Suprapubic skin (tissue), 4 donors: ENCODE measurements at regions not wholly inside any gene's neighbourhood (a gene's known extent, or its start where the extent isn't known, plus 50 kb on each side); places are given as distances from the start of the nearest gene placed in this dataset.
"Not testable (repeated sequence)": the region's sequence is repeated elsewhere in the genome, so short reads cannot be mapped to it uniquely, and the experiment has no call there.

ENCODE experiments used
- DNase-seq, 2 donors: peaks; one replicate each; pipeline ENCODE4 v3.0.0-alpha.2; 2019; ENCODE audit warnings: low spot score in 2 of 2
- H3K27ac ChIP-seq: fragments of 200-600 bp; sonication (generic); one replicate; pipeline ENCODE4 v1.5.1; 2019
- H3K27me3 ChIP-seq: fragments of 200-600 bp; sonication (generic); one replicate; pipeline ENCODE4 v1.5.1; 2019
- H3K36me3 ChIP-seq: fragments of 200-600 bp; sonication (generic); one replicate; pipeline ENCODE4 v1.5.1; 2019
- H3K4me1 ChIP-seq: fragments of 200-600 bp; sonication (generic); one replicate; pipeline ENCODE4 v1.5.1; 2019
- H3K4me3 ChIP-seq: fragments of 200-600 bp; sonication (generic); one replicate; pipeline ENCODE4 v1.5.1; 2019; ENCODE audit warnings: mild to moderate bottlenecking
- H3K9me3 ChIP-seq: fragments of 200-600 bp; sonication (generic); one replicate; pipeline ENCODE4 v1.5.1; 2019
- CTCF ChIP-seq, 2 donors: fragments of 200-600 bp in 1 of 2; fragments of 450-650 bp in 1 of 2; sonication (generic) in 1 of 2; IDR thresholded peaks; one replicate each; pipeline ENCODE4 v1.5.1; 2016 to 2019; ENCODE audit warnings: antibody characterized with exemption in 2 of 2, mild to moderate bottlenecking in 1 of 2, moderate library complexity in 1 of 2
- EP300 ChIP-seq: sonication (generic); formaldehyde crosslinking; IDR thresholded peaks from one replicate; pipeline ENCODE4 v1.6.1; 2017; ENCODE audit warnings: antibody characterized with exemption
- POLR2A ChIP-seq, 2 donors: fragments of 450-650 bp; IDR thresholded peaks; one replicate each; pipeline ENCODE4 v1.6.1; 2017; ENCODE audit warnings: antibody characterized with exemption in 2 of 2, mild to moderate bottlenecking in 2 of 2, moderate library complexity in 2 of 2
- POLR2AphosphoS5 ChIP-seq, 3 donors: sonication (generic); formaldehyde crosslinking; IDR thresholded peaks; one replicate each; pipeline ENCODE4 v1.6.1; 2017; ENCODE audit warnings: antibody characterized with exemption in 3 of 3
- WGBS: methylation state at CpG from one replicate; pipeline ENCODE4 v1.1.5; 2018; 5-methylcytosine and 5-hydroxymethylcytosine counted together

GRCh38 chr4:154120690-154121345 lies 331.9 kb upstream of the SFRP2 start:
- 77% methylated on average over 3 of the region's 4 CpGs for WGBS
- Histone ChIP-seq H3K4me3 (no peak overlapping the region), H3K36me3 (no peaks in the 10 kb centered on the region), H3K9me3 (no peaks in the 10 kb centered on the region), H3K4me1 (no peaks in the 10 kb centered on the region), H3K27ac (no peak overlapping the region), H3K27me3 (no peaks in the 10 kb centered on the region)
- TF ChIP-seq POLR2A (IDR thresholded peaks at IDR 0.05) (no peak), CTCF (IDR thresholded peaks at IDR 0.05) (no peak), POLR2AphosphoS5 (IDR thresholded peaks at IDR 0.05) (no peak), EP300 (no peak)
- DNase-seq, result no peak

- Histone ChIP-seq H3K9me3 (no peaks in the 10 kb centered on the region), H3K36me3 (no peaks in the 10 kb centered on the region), H3K4me3 (no peak overlapping the region), H3K4me1 (no peaks in the 10 kb centered on the region), H3K27me3 (no peaks in the 10 kb centered on the region), H3K27ac (no peak overlapping the region)
- WGBS, result 81% methylated on average over 5 of the region's 5 CpGs
- TF ChIP-seq EP300 (no peak), POLR2A (IDR thresholded peaks at IDR 0.05) (no peak), POLR2AphosphoS5 (IDR thresholded peaks at IDR 0.05) (no peak), CTCF (IDR thresholded peaks at IDR 0.05) (no peak)
- no peak for DNase-seq
Observed at GRCh38 chr4:154120006-154120676, 331.3 kb upstream of the SFRP2 start.

GRCh38 chr4:154119317-154119716 lies 330.4 kb upstream of the SFRP2 start:
- DNase-seq, result no peak
- H3K9me3 ChIP-seq, result no peaks in the 10 kb centered on the region
- no peaks in the 10 kb centered on the region for H3K4me1 ChIP-seq
- TF ChIP-seq CTCF (IDR thresholded peaks at IDR 0.05) (no peak), POLR2A (IDR thresholded peaks at IDR 0.05) (no peak), EP300 (no peak), POLR2AphosphoS5 (IDR thresholded peaks at IDR 0.05) (no peak)
- H3K27me3 ChIP-seq, result no peaks in the 10 kb centered on the region
- WGBS, result 90% methylated on average over 5 of the region's 5 CpGs
- no peak overlapping the region for H3K4me3 ChIP-seq
- H3K27ac ChIP-seq, result no peak overlapping the region
- H3K36me3 ChIP-seq, result no peaks in the 10 kb centered on the region

GRCh38 chr4:154117726-154118125 lies 328.8 kb upstream of the SFRP2 start:
- H3K27ac ChIP-seq, DNase-seq, H3K9me3 ChIP-seq, H3K27me3 ChIP-seq, H3K4me3 ChIP-seq, H3K4me1 ChIP-seq, H3K36me3 ChIP-seq: not testable (repeated sequence)
- 88% methylated on average over 9 of the region's 9 CpGs for WGBS

GRCh38 chr4:154107337-154107736 lies 318.5 kb upstream of the SFRP2 start:
- 97% methylated on average over 2 of the region's 2 CpGs for WGBS
- H3K27me3 ChIP-seq, result no peaks in the 10 kb centered on the region
- TF ChIP-seq EP300 (no peak), POLR2AphosphoS5 (IDR thresholded peaks at IDR 0.05) (no peak), CTCF (IDR thresholded peaks at IDR 0.05) (no peak), POLR2A (IDR thresholded peaks at IDR 0.05) (no peak)
- H3K4me3 ChIP-seq, result no peak overlapping the region
- H3K27ac ChIP-seq, result no peak overlapping the region
- no peaks in the 10 kb centered on the region for H3K9me3 ChIP-seq
- H3K36me3 ChIP-seq, result no peaks in the 10 kb centered on the region
- H3K4me1 ChIP-seq, result no peaks in the 10 kb centered on the region
- no peak for DNase-seq
